OCI-LY7 (cell line): ENCODE measurements at regions not wholly inside any gene's neighbourhood (a gene's known extent, or its start where the extent isn't known, plus 50 kb on each side); places are given as distances from the start of the nearest gene placed in this dataset.

Source experiments
- CTCF ChIP-seq: fragments of 200-600 bp; sonication (generic); conservative IDR thresholded peaks from 2 replicates; pipeline ENCODE4 v1.5.1; 2014; ENCODE audit warnings: mild to moderate bottlenecking, antibody characterized with exemption, low read length, moderate library complexity, mixed read lengths
- EZH2phosphoT487 ChIP-seq: fragments of 200-600 bp; sonication (generic); IDR thresholded peaks from 2 replicates; pipeline ENCODE4 v1.6.1; 2018; ENCODE audit warnings: low read depth, borderline replicate concordance, mild to moderate bottlenecking, mixed run types, antibody characterized with exemption, low read length, moderate library complexity, mixed read lengths

- TF ChIP-seq CTCF (no peak), EZH2phosphoT487 (no peak)
Observed at GRCh38 chr18:11504962-11505361, 104.4 kb upstream of the SLC35G4 start.
